GM19463 (cell line): ENCODE measurements at regions not wholly inside any gene's neighbourhood (a gene's known extent, or its start where the extent isn't known, plus 50 kb on each side); places are given as distances from the start of the nearest gene placed in this dataset.

Experiments
- ATAC-seq: cut with Tn5 transposase; IDR thresholded peaks from one replicate; pipeline ENCODE4 v1.9.1; 2021; ENCODE audit warnings: mild to moderate bottlenecking, moderate library complexity; ENCODE audit not compliant: unreplicated experiment

DNA sequence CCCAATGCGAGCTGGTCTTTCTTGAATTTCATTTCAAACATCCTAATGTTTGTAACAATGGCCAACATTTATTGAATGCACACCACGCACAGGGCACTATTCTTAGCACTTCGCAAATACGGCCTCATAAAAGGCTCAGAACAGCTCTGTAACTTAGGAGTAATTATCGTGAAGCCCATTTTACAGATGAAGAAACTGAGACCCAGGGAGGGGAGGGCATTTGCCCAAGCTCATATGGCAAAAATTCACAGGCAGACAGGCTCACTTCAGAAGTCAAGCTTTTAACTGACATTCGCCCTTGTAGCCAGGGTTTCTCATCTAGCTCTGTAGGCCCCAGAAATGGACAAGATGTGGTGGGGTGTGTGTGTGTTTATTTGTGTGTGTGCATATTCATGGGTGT is 60.3 kb upstream of the TBX3 start:
- ATAC-seq, result no peak

DNA sequence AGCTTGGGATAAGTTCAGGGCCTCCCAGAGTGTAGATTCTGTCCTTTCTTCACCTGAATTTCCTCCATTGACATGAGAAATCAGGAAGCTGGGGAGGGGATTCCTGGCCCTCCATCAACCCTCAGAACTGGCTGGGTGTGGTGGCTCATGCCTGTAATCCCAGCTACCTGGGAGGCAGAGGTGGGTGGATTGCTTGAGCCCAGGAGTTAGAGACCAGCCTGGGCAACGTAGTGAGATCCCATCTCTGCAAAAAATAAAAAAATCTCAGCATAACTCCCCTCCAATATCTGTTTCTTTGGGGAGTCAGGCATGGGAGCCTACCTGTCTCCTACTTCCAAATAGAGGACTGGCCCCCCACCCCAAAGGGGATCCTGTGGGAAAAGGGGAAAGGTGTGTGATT is 59.8 kb upstream of the TBX3 start:
- no peak for ATAC-seq

DNA sequence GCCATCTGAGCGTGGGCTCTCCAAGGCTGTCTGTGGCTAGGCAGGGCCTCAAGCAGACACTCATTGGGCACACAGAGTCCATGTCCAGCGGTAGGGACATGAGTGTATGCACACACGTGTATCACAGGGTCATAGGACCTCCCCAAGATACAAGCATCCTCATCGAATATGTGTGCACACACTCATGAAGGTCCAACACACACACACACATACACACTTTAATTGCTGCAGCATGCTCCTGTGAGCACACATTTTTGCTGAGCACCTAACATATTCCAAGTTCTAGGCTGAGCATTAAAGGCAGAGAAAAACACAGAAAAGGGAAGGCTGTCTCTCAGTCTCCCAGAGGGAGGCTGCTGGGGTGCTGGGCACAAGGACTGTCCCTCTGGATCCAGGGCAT is 59.3 kb upstream of the TBX3 start:
- ATAC-seq, result no peak

DNA sequence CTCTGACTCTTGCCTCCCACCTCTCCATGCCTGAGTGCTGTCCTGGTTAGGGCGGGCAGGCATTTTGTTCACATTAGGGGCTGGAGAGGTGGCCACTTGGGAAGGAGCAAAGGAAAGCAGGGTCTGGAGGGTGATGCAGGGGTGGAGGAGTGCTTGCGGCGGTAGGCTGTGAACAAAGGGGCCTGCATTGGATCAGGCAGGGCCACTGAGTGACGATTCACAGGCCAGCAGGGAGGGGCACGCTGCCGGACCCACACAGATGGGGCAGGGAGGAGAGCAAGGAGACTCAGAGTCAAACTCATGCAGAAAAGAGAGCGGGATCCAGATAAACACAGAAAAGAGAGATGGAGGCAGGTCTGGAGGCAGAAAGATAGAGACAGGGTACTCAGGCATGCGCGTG is 58.4 kb upstream of the TBX3 start:
- ATAC-seq, result no peak

DNA sequence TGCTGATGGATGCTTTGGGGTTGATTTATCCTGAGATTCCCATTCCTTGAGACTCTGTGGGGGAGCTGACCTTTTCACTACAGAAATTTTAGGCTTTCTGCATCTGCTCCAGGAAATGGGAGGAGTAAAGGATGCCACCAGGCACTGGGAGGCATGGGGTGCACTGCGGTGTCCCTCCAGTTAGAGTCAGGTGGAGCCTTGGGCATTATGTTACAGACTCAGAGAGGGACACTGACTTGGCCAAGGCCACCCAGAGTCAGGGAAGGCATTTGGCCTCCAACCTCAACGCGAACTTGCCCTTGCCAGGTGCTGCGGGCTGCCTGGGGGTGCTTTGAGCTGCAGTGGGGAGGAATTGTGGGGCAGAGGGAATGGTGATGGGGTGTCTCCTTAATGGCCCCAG is 58.0 kb upstream of the TBX3 start:
- ATAC-seq, result no peak

DNA sequence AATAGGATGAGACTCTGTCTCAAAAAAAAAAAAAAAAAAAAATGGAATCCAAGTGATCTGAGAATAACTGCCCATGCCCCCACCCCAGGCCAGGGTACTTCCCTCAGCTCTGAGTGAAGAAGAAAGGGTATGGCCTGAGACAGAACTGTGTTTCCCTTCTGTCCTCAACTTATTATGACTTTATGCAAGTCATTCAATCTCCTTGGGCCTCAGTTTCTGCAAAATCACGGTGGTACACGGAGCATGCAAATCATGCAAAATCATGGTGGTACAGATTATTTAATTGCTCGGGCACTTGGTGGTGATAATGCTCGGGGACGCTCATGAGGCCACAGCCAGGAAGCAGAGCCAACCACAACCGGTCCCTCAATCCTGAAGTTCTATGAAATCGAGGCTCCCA is 56.5 kb upstream of the TBX3 start:
- ATAC-seq, result no peak

DNA sequence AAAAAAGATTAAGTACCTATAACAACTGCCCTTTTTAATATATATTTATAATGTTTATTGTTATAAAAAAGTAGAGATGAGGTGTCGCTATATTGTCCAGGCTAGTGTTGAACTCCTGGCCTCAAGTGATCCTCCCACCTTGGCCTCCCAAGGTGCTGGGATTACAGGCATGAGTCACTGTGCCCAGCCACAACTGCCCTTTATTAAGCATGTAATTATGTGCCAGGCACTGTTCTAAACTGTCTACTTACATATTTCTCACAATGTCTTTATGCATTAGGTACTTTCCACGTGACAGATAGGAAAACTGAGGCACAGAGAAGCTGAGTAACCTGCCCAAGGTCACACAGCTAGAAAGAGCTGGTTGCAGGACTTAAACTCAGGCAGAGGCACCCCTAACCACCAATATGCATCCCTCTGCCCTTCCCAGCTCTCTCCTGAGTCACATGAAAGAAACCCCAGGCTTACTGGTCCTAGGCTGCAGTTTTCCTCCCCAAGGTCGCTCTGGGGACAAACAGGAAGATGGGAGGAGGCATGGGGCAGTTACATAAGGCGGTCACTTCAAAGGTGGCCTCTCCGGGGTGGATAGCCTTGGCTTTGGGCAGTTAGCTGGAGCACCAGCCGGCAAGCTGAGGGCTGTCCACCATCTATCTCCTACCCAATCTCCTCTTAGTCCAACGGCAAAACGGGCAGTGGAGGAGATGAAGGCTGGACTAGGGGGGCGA is 54.6 kb upstream of the TBX3 start:
- no peak for ATAC-seq

DNA sequence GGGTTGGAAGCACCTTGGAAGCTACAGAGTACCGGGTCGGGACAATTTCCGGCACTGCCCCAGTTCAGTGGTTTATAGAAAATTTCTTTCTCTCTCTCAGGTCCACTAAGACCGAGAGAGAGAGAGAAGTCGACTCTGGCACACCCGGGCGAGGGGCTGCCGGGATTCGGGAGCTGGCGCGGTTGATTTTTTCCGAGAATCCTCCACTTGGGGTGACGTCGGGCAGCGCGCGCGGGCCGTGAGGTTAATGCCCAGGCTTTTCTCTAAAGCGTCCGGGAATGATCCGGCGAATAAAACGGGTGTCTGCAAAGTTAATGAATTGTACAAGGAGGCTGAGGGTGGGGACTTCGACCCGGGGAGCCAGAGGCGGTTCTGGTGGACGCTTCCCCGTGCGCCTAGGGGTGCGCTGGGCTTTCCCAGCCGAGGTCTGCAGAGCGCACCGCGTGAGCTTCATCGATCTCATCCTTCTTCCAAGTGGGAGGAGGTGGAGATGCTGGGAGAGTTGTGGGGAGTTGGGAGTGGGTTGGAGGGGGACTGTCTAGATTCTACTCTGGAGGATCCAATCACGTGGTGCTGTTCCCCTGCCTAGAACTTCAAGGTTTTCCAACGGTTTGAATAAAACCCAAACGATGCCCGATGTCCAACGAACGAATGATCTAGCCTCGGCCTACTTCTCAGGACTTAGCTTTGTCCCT is 51.9 kb upstream of the TBX3 start:
- no peak for ATAC-seq

DNA sequence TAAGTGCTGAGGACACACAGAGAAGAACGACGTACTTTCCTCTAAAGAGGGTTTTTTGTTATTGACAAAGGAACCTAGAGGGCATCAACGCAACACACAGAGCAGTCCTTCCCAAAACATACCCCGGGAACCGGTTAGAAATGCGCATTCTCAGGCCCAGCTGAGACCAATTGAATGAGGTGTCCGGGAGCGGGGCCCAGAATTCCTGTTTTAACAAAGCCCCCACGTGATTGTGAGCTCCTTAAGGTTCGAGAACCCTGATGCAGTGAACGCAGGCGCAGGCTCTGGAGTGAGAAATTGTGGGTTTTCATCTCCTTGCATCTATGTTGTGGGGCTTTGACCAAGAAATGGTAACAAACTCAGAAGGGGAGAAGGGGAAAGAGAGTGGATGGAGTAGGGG is 51.0 kb upstream of the TBX3 start:
- ATAC-seq, result no peak

DNA sequence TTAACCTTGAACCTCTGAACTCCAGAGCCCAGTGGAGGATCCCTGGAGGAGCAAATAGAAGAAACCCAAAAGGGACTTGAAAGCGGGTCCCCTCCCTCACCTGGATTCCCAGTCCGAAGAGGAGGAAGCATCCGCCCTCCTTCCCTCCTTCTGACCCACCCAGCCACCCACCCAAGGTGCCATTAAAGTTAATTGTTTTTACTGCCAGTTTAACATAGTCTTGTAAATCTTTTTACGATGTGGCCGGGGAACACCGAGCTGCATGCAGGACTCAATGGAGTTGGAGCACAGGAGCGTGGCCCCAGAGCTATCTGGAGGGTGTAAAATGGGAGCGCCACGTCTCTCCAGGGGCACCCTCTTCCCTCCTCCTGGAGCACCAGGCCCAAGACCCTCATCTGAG is 49.9 kb upstream of the TBX3 start:
- ATAC-seq, result no peak
